HepG2 (cell line): ENCODE measurements at regions not wholly inside any gene's neighbourhood (a gene's known extent, or its start where the extent isn't known, plus 50 kb on each side); places are given as distances from the start of the nearest gene placed in this dataset.

Source experiments
- ATAC-seq: fragments of 200-7000 bp; cut with Tn5 transposase; 3 replicates; pipeline ENCODE4 v1.9.1; 2020; ENCODE audit warnings: mild to moderate bottlenecking, moderate library complexity
- BruUV-seq: library from RNA; stranded (reverse); fragments of 400-500 nt; replicated peaks from 2 replicates; lab custom pipeline; 2021; lab: Mats Ljungman, UMichigan
- CTCF ChIA-PET: fragments of 300-600 bp; formaldehyde crosslinking; extraction: SDS; loops from one replicate; lab custom pipeline; 2021; ENCODE audit warnings: low total read pairs, inconsistent platforms, low intra/inter-chr PET ratio; lab: Yijun Ruan, JAX
- POLR2A ChIA-PET: fragments of 350-600 bp; sonication (Branson Sonifier 250); formaldehyde crosslinking; loops from one replicate; lab custom pipeline; 2020; ENCODE audit warnings: antibody characterized with exemption, inconsistent platforms; lab: Yijun Ruan, JAX
- DNase-seq: peaks from one replicate; pipeline ENCODE4 v3.0.0-alpha.2; 2015; ENCODE audit warnings: low spot score
- FAIRE-seq: peaks from 3 replicates; lab custom pipeline; 2011; peaks lifted over from hg19 to GRCh38; lab: Jason Lieb, UNC
- H2AFZ ChIP-seq: one replicate; pipeline ENCODE4 v1.6.1; 2011; ENCODE audit warnings: low read length, inconsistent platforms
- H3K27ac ChIP-seq: fragments of 300-600 bp; 3 replicates; pipeline ENCODE4 v1.8.0; 2011; ENCODE audit warnings: mixed run types, mild to moderate bottlenecking, mixed read lengths, low read length, inconsistent platforms; ENCODE audit not compliant: insufficient read depth; ENCODE audit errors: extremely low read length
- H3K27me3 ChIP-seq, 2 experiments: fragments of 200-600 bp in 1 of 2; 2 replicates in 1 of 2; 3 replicates in 1 of 2; pipeline versions ENCODE4 v1.6.0 to v1.8.0; 2011; ENCODE audit warnings: low read length in 2 of 2, mild to moderate bottlenecking in 2 of 2, moderate library complexity in 2 of 2, inconsistent platforms in 1 of 2; ENCODE audit not compliant: insufficient read depth in 2 of 2, control insufficient read depth in 1 of 2
- H3K36me3 ChIP-seq, 2 experiments: fragments of 200-600 bp in 1 of 2; replicated peaks in 1 of 2; 2 replicates in 1 of 2; 3 replicates in 1 of 2; pipeline versions ENCODE4 v1.5.1 to v1.8.0; 2011; ENCODE audit warnings: low read length in 2 of 2, inconsistent platforms in 1 of 2; ENCODE audit not compliant: insufficient read depth in 2 of 2, control insufficient read depth in 1 of 2
- H3K4me1 ChIP-seq: 2 replicates; pipeline ENCODE4 v1.5.1; 2012; ENCODE audit warnings: low read length, inconsistent platforms; ENCODE audit not compliant: insufficient read depth
- H3K4me2 ChIP-seq: 2 replicates; pipeline ENCODE4 v1.6.0; 2011; ENCODE audit warnings: low read depth, low read length, inconsistent platforms
- H3K4me3 ChIP-seq, 3 experiments: fragments of 200-600 bp in 1 of 3; sonication (generic), shearing (Covaris generic) in 1 of 3; replicated peaks in 1 of 3; 2 replicates each; pipeline ENCODE4 v1.5.1; 2011 to 2016; ENCODE audit warnings: low read length in 3 of 3, inconsistent platforms in 2 of 3, low read depth in 2 of 3, mild to moderate bottlenecking in 2 of 3, control low read depth in 1 of 3, mixed read lengths in 1 of 3; ENCODE audit not compliant: insufficient read depth in 1 of 3
- H3K79me2 ChIP-seq: one replicate; pipeline ENCODE4 v1.6.1; 2011; ENCODE audit warnings: low read length, inconsistent platforms; ENCODE audit not compliant: insufficient read depth
- H3K9ac ChIP-seq: 2 replicates; pipeline ENCODE4 v1.6.0; 2011; ENCODE audit warnings: mild to moderate bottlenecking, low read depth, low read length, inconsistent platforms; ENCODE audit not compliant: insufficient read depth
- H3K9me3 ChIP-seq: 2 replicates; pipeline ENCODE4 v1.5.1; 2012; ENCODE audit warnings: mild to moderate bottlenecking, low read length
- H4K20me1 ChIP-seq: 2 replicates; pipeline ENCODE4 v1.6.0; 2011; ENCODE audit warnings: inconsistent platforms, mild to moderate bottlenecking, low read length, moderate library complexity; ENCODE audit not compliant: insufficient read depth
- ETV6 ChIP-seq: sonication (generic); formaldehyde crosslinking; conservative IDR thresholded peaks from 2 replicates; pipeline ENCODE4 v1.4.0; 2020; ENCODE audit warnings: missing genetic modification reagents
- FOXO4 ChIP-seq: sonication (generic); formaldehyde crosslinking; conservative IDR thresholded peaks from 2 replicates; pipeline ENCODE4 v1.8.1; 2023; ENCODE audit warnings: missing genetic modification reagents
- PAXIP1 ChIP-seq: sonication (generic); formaldehyde crosslinking; conservative IDR thresholded peaks from 2 replicates; pipeline ENCODE4 v1.4.0; 2020; ENCODE audit warnings: mild to moderate bottlenecking, missing genetic modification reagents, moderate library complexity
- THRA ChIP-seq: sonication (generic); formaldehyde crosslinking; IDR thresholded peaks from 2 replicates; pipeline ENCODE4 v1.4.0; 2020; ENCODE audit warnings: missing genetic modification reagents, borderline replicate concordance
- TRIM22 ChIP-seq: fragments of 450-650 bp; IDR thresholded peaks from 2 replicates; pipeline ENCODE4 v1.6.1; 2017
- ZBTB33 ChIP-seq: sonication (generic); formaldehyde crosslinking; IDR thresholded peaks from 2 replicates; pipeline ENCODE4 v1.4.0; 2020; ENCODE audit warnings: missing genetic modification reagents
- whole genome bisulfite sequencing: methylation state at CpG from one replicate; pipeline ENCODE4 v1.1.6; 2017; ENCODE audit warnings: low lambda C conversion rate; 5-methylcytosine and 5-hydroxymethylcytosine counted together
- in situ Hi-C: cut with HindIII; loops from 2 replicates; pipeline ENCODE4 v1.10.0; 2017; ENCODE audit warnings: low pct_unique_long_range_greater_than_20kb; ENCODE audit not compliant: extremely low pct_ligation_motif_present
- intact Hi-C: fragments of 100-400 bp; cut with micrococcal nuclease; formaldehyde crosslinking; loops from one replicate; pipeline ENCODE4 v1.10.0; 2022; ENCODE audit not compliant: unreplicated experiment

- Histone ChIP-seq H3K9me3 (peaks cover 68% of the 10 kb centered on the region), H3K4me3 (no peak overlapping the region), H3K27me3 (no peaks in the 10 kb centered on the region; a peak in 1 of 5 replicates), H3K4me1 (no peaks in the 10 kb centered on the region), H3K79me2 (no peaks in the 10 kb centered on the region), H3K27ac (no peak overlapping the region), H3K36me3 (no peaks in the 10 kb centered on the region), H2AFZ (no peak overlapping the region), H4K20me1 (no peaks in the 10 kb centered on the region), H3K9ac (no peak overlapping the region), H3K4me2 (no peak overlapping the region)
- no peak for FAIRE-seq
- in situ Hi-C loops (no loop called here), intact Hi-C loops (no loop called here)
- no peak for DNase-seq
- POLR2A ChIA-PET, result no interaction called here
- WGBS, result under 1% methylated on average over 3 of the region's 3 CpGs
- TF ChIP-seq ETV6 (CRISPR knock-in tag) (no peak), TRIM22 (no peak), ZBTB33 (CRISPR knock-in tag) (no peak)
- TF ChIP-seq, all 625 proteins: peak for 0
- no peak for ATAC-seq
- no TSS peak for BruUV-seq
- CTCF ChIA-PET, result no interaction called here
These were observed 243.4 kb downstream of the ADGRL2 start for GRCh38 chr1:82044111-82044510.

- Histone ChIP-seq H3K4me1 (no peaks in the 10 kb centered on the region), H3K27ac (no peak overlapping the region), H2AFZ (no peak overlapping the region), H3K4me2 (no peak overlapping the region), H3K9me3 (peaks cover 60% of the 10 kb centered on the region), H3K79me2 (no peaks in the 10 kb centered on the region), H4K20me1 (no peaks in the 10 kb centered on the region), H3K9ac (no peak overlapping the region), H3K27me3 (no peaks in the 10 kb centered on the region; a peak in 1 of 5 replicates), H3K4me3 (no peak overlapping the region), H3K36me3 (no peaks in the 10 kb centered on the region)
- 0% methylated on average over 4 of the region's 4 CpGs for WGBS
- no peak for ATAC-seq
- in situ Hi-C loops (no loop called here), intact Hi-C loops (no loop called here)
- POLR2A ChIA-PET, result no interaction called here
- FAIRE-seq, result no peak
- no TSS peak for BruUV-seq
- DNase-seq, result no peak
- CTCF ChIA-PET, result no interaction called here
- TF ChIP-seq PAXIP1 (CRISPR knock-in tag) (no peak), FOXO4 (no peak), THRA (CRISPR knock-in tag) (no peak)
These were observed 241.7 kb downstream of the ADGRL2 start for GRCh38 chr1:82042306-82043060.
